ENCODE measurements at regions not wholly inside any gene's neighbourhood (a gene's known extent, or its start where the extent isn't known, plus 50 kb on each side); places are given as distances from the start of the nearest gene placed in this dataset.
"Not testable (repeated sequence)": the region's sequence is repeated elsewhere in the genome, so short reads cannot be mapped to it uniquely, and the experiment has no call there.

DNA sequence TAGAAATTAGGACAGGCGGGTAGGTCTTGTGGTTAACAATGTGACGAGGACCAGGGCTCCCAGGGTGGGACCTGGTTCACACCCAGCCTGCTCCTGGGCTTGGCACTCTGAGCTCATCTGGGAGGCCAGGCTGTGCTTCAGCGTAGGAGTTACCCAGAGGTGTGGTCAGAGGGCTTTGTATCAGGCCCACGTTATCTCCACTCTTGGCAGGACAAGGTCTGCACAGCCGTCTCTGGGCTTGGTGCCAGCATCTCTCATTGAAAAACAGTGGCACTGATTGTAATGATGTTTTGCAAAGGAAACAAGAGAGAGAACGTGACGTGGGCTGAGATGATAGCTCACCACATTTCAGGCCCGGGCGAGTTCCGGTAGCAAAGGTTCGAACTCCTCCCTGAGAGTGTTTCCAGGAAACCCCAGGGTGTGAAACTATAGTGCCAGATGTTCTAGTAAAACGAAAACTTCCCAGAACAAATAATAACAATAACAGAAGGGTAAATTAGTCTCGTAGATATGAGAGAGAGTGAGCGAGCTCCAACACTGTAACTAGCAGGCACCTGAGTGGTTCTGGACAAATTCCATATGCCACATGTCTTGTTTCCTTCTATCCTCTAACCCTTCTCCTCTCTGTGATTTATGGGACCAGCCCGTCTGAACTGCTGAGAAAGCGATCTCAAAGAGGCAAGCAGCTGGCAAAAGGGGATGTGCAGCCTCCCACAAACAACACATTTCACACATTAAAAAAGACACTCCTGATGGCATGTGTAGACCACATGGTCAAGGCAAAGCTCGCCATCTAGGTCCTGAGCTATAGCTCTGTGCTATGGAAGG is 227.3 kb downstream of the KTN1 start:
- DNase-seq (ENCODE audit: low read depth): peak; percentile 66

DNA sequence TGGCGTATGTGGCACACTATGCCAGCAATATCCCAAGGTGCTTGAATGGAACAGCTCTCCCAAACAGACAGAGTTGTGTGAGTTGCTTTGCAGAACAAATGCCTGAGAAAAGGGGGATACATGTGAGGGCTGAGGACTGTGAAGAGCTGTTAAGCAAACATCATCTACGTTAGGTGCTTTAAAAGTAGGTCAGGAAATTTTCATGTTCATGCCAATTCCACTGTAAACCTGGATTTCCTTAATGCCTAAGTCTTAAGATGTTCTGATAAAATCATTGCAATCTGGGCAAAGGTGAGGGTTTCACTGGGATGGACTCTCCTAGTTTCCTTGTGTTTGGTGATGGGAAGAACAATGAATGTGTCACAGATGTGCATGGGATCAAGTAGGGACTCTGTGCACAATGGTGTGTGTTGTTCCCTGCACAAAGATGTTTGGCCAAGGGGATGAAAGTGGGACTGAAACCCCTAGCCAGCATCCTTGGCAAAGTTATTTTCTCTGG is 227.9 kb downstream of the KTN1 start:
- DNase-seq (ENCODE audit: low read depth): no peak

DNA sequence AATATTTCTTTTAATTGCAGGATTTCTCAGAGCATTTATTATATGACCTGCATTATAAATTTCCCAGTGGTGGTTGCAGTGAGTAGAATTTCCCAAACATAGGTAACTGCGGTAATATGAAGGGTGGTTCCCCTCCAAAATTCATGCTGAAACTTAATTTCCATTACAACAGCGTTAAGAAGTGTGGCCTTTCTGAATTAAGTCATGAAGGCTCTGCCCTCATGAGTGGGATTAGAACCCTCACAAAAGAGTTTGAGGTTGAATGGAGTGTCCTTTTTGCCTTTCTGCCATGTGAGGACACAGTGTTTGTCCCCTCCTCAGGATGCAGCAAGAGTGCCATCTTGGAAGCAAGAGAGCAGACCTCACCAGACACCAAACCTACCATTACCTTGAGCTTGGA is 233.6 kb downstream of the KTN1 start:
- no peak for DNase-seq (ENCODE audit: low read depth)

DNA sequence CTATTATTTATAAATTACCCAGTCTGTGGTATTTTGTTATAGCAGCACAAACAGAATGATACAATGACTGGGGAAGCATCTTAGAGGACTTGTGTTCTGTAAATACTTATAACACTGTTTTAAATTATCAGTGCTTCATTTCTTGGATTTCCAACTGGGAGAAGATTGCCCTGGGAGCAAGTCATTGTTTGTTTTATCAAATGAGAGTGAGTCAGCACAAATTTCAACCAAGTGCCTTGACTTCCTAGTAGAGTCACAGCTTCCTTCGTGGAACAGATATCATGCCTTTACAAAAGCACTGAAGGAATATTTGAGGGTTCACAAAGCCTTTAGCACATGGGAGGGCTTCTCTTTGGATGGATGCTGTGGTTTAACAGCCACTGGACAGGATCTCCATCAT is 234.1 kb downstream of the KTN1 start:
- no peak for DNase-seq (ENCODE audit: low read depth)

DNA sequence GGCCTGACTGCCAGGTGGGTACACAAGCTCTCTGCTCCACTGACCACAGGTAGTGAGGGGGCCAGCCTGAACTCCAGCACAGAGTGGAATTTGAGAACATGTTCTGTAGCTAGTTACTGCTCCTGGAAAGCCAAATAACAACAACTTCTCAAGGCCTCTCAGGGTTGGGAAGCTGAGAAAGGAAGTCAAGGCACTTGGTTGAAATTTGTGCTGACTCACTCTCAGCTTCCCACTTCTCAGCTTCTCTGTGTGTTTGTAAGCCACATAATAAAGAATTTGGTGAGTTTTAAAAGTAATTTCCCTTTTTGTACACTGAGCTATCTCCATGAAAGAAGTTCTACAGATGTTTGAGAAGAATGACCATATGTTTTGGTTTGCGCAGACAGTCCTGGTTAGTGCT is 234.9 kb downstream of the KTN1 start:
- DNase-seq (ENCODE audit: low read depth): no peak

DNA sequence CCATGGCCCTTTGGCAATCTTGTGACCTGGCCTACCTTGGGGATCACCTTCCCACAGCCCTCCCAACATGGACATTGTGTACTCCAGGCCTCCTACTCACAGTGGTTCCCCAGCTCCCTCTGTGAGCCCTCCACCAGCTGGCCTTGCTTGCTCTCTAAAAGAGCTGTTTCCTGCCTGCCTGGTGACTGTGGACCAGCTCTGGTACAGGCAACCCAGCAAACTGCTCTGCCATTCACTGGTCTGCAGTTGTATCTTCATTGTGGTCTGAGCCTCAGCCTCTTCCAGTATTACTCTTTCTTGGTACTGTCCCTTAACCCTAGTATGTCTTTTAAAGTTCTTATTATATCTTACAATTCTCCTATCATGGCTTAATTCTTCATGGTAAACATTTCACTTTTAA is 236.2 kb downstream of the KTN1 start:
- DNase-seq (ENCODE audit: low read depth): no peak

DNA sequence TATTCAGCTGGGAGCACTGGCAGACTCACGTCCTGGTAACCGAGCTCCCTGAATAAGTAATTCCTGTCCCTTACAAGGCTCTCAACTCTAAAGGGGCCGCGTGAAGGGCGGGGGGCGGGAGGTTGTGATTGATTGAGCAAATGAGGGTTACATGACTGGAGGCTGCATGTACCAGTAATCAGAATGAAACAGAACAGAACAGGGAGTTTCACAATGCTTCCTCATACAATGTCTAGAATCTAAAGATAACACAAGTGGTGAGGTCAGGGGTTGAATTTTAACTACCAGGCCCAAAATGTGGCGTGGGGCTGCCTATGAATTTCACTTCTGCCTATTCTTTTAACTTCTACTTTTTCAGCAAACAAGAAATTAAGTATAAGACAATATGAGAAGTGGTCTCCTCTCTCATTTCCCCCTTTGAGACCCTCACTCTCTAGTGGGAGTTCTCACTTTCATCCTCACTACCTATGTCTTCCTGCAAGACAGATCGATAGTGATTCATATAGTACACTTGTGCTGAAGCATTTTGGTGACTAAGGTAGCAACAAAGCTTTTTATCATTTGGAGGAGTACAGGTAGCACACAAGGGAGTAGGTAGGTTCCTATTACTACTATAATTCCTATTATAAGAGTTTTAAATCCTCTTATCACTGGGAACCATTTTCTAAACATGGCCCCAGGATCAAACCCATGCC is 239.8 kb downstream of the KTN1 start:
- no peak for DNase-seq (ENCODE audit: low read depth)

DNA sequence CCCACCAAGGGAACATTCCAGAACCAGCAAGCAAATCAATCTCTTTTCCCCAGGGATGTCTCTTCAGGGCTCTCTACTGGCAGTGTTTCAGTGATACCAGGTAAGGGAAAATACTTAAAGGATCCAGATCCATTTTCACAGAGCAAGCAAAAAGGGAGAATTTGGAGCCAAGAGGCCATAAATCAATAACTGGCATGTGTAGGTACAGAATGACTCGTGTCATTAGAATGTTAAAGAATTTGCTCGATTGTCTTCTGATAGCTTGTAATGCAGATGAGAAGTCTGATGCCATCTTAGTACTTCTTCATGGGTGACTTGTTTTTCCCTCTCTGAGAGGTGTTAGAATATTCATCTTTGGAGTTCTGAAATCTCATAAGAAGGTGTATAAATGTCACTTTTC is 242.9 kb downstream of the KTN1 start:
- no peak for DNase-seq (ENCODE audit: low read depth)

DNA sequence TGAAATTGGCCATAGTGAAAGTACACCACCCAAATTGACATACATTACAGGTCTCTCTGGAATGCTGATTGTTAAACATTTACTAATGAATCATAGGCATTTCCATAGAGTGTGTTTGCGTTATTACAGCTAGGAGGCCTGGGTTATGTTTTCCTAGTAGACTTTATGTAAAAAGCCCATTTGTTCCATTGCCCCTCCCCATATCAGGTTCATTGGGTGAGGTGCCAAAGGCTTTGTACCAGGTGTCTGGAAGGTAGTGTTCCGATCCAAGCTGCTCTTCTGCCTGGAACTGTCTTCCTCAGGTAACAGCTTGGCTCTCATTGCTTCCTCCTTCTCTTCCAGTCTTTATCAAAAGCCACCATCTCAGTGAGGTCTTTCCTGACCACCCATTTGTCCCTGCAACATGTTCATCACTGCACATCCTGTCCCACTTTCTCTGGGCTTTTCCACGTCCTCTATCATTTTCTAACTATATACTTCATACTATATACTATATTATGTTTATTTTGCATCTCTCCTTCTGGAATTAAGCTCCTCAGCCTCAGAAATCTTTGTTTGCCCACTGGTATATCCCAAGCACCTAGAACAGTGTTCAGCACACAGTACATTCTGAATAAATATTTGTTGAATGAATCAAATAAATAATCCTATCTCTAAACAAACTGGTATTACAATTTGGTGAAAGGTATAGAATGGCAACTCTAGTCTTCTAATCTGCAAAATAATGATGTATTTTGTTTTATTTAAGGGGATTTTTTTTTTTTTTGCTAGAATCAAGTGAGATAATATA is 252.3 kb downstream of the KTN1 start:
- no peak for DNase-seq (ENCODE audit: low read depth)

DNA sequence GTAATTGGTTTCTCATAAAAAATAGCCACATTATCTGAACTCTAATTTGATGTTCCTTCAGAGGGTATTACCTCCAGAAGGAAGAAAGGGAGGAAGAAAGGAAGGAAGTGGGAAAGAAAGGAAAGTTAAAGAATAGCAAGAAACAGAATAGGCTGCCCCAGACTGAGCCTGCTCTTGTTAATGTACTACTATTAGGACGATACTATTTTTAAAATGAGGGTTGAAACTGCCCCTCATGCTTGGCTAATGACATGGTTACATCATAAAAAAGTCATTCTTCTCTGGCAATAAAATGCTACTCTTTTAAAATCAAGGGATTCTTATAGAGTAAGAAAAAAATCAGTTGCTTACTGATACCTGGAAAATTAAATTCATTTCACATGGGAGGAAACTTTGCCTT is 253.0 kb downstream of the KTN1 start:
- no peak for DNase-seq (ENCODE audit: low read depth)

DNA sequence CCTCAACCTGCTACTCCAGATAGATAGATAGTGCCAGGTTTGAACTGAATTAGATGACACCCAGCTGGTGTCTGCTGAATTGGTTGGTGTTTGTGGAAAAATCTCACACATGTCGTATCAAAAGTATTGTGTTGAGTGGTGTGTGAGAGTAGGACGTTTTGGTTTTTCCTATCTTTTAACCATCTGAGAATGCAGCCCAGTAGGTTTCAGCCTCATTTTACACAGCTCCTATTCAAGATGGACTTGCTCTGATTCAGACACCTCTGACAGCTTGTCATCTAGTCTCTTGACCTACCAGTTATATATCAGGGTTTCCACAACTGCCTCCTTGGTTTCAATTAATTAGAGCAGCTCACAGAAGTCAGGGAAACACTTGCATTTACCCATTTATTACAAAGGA is 254.4 kb downstream of the KTN1 start:
- DNase-seq (ENCODE audit: low read depth): no peak

DNA sequence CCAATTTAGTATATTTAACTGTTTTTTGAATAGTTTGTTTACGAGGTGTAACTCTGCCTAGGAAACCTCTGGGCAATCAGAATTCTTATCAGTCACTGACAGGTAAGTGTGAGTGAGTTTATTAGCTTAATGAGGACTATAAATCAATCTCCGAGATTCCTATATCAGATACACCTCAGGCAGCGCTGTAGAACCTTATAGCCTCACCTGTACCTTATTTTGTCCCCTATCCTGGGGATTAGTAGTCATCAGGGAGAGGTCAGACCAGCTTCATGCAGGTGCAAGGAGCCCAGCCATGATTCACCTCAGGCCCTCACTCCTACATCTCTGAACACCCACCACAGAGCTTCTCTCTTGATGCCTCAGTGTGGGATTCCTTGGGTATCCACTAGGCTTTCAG is 256.0 kb downstream of the KTN1 start:
- no peak for DNase-seq (ENCODE audit: low read depth)

DNA sequence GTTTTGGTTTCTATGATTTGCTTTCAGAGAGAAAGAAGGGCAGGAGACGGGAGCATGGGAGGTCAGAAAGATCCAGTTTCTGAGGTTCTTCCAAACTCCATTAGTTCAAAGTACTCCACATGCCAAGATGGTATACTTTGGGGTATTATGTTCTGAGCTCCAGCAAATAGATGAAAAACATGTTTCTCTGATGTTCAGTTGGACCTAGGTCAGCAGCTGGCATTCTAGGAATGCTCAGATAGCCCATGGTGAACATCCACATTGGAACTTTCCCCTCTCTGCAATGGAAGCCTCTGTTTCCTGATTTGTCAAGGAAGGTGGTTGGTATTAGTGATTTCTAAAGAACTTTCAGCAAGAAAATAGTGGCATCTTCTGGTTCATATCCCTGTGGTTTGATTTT is 257.5 kb downstream of the KTN1 start:
- DNase-seq (ENCODE audit: low read depth): no peak

DNA sequence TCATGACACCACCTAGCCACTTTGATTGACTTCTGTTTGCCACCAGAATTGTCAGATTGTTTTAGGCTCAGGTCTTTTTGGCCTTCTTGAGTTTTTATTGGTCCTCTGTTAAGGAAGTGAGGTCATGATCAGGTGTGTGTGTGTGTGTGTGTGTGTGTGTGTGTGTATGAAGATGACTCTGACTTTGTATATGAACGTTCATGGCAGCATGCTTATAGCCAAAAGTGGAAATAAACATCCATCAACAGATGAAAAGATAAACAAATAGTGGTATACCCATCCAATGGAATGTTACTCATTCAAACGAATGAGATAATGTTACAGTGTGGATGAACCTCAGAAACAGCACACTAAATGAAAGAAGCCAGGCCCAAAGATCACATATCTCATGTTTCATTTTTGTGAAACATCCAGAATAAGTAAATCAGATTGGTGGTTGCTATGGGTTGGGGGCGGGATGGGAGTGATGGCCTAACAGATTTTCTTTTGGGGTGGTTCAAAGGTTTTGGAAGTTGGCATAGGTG is 258.6 kb downstream of the KTN1 start:
- DNase-seq (ENCODE audit: low read depth): no peak

DNA sequence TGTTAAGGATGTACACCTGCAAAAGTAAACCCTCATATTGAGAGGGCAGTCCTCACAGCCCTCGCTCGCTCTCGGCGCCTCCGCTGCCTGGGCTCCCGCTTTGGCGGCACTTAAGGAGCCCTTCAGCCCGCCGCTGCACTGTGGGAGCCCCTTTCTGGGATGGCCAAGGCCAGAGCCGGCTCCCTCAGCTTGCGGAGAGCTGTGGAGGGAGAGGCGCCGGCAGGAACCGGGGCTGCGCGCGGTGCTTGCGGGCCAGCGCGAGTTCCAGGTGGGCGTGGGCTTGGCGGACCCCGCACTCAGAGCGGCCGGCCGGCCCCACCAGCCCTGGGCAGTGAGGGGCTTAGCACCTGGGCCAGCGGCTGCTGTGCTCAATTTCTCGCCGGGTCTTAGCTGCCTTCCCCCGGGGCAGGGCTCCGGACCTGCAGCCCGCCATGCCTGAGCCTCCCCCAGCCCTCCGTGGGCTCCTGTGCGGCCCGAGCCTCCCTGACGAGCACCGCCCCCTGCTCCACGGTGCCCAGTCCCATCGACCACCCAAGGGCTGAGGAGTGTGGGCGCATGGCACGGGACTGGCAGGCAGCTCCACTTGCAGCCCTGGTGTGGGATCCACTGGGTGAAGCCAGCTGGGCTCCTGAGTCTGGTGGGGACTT is 259.4 kb downstream of the KTN1 start:
- not testable (repeated sequence) for DNase-seq (ENCODE audit: low read depth)

DNA sequence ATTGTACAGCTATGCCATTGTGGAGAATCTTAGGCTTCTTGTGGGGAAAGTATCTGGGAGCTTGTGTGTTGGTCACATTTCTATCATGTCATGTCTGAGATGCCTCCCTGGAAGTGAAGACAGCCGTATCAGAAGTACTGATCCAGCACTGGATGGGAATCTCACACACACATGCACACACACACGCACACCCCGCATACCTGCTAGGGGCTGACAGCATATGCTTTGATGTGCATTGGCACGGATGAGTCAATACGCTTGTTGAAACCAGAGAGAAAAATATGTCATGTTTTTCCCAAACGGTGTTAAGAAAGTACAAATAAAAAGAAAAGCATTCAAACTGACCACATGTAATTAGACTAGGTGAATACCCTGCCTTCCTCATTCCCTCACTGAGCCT is 260.8 kb downstream of the KTN1 start:
- no peak for DNase-seq (ENCODE audit: low read depth)

DNA sequence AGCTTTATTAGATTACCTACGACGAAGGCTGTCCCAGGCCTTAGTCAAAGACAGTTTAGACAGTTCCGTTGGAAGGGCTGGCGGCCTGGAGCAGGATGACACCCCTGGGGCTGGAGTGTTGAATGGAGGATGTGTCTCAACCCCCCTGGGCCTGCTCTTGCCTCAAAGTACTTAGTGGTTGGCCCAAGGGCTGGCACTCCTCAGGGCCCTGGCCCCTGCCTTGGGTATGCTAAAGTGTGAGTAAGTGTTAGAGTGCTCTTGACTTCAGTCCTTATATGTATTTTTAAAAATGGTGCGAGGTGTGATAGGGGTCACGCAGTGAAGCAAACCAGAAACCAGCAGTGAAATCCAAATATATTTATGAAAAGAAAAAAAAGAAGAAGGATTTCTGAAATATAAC is 261.6 kb downstream of the KTN1 start:
- no peak for DNase-seq (ENCODE audit: low read depth)

DNA sequence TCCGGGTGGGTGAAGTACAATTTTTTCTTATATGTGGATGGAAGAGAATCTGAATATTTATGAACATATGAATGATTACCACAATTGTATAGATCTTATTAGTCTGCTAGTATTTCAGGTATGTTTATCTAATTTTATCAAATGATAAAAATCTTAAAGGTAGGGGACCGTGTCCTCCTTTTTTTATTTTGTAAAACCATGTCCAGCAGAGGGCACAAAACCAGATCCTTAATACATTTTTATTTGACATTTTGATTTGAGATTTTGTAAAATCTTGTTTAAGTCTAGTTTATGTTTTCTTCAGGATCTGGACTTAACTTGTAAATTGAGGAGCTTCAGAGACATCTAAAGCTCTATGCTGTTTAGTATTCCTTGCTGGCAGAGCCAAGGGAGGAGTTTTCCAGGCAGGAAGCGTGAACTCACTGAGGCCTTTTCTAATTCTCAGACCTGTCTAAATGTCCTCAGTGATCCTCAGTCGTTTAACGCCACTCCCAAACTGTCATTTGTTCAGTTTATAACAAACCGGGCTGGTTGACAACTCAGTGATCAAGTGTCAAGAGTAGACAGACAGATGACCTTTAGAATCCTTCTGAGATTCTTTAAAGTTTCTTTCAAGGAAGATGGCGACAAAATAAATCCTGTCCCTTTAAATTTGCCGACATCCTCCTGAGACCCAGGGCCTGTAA is 263.9 kb downstream of the KTN1 start:
- DNase-seq (ENCODE audit: low read depth): no peak

DNA sequence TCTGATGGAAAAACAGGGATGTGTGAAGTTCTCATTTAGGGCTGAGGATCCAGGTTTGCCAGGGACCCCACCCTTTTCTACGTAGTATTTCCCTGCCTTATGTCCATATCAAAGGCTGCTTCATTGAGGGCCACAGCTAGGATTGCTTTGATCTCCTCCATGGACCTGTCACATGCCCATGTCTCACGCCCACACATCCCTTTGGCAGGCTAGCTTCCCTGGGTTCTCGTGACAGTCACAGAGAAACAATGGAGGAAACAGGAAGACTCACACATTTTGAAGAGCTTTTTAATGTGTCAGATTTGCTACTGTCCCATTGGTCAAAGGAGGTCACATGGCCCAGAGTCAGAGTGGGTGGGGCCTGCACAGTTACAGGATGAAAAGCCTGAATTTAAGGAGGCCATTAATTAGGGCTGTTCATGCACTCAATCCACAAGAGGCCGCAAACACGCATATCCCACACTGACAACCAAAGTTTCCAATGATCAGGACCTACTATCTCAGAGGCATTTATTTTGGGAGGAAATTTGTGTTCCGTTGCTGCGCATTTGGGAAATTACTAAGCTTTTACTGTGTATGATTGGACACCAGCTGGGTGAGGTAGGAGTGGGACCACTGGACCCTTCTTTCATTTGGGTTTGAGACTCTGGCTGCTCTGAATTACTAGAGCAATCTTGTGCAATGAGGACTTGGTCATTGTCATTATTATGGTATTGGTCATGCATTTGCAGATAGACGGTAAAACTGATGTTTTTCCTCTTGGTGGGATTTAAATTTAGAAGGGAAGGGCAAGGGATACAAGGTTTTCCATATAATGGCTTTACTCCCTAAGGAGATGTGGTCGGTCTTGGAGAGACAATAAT is 266.2 kb downstream of the KTN1 start:
- DNase-seq (ENCODE audit: low read depth): no peak

DNA sequence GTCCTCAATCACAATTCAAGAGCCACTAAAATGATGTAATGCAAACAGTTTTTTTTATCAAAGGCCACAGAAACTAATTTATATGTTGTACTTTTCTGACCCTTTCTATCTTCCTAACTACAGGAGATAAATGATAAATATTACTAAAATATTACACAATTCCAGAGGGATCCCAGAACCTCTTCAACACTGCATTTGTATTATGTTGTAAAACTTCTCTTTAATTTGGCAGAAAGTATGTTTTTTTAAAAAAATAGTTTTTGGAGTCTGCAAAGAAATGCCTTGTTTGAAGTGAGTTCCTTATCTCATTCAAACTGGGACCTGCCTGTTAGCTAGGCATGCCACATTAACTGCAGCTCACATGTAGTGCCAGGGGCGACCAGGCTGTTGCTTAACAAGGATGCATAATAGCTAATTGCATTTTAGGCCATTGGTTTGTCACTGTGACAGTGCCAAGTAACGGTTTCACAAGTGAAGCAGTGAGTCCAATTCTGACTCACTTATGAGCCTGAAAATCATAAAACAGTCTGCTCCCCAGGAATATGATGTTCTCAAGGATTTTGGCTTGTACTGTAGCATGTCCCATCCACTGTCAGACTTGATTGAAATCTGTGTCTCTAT is 266.9 kb downstream of the KTN1 start:
- DNase-seq (ENCODE audit: low read depth): no peak
